ENCODE measurements at regions not wholly inside any gene's neighbourhood (a gene's known extent, or its start where the extent isn't known, plus 50 kb on each side); places are given as distances from the start of the nearest gene placed in this dataset.

GRCh38 chr5:3356016-3356415 is 239.6 kb upstream of the IRX1 start (continued):
- TF ChIP-seq RELB (IDR thresholded peaks at IDR 0.05; ENCODE audit: low read depth): no peak
- TF ChIP-seq ZNF384 (IDR thresholded peaks at IDR 0.05; ENCODE audit: borderline replicate concordance, low read depth, low read length): no peak
- no peak for TF ChIP-seq MYC (IDR thresholded peaks at IDR 0.05; ENCODE audit: insufficient read depth, insufficient read length, insufficient replicate concordance, low read length, severe bottlenecking)
- no peak for TF ChIP-seq SRF (IDR thresholded peaks at IDR 0.05; ENCODE audit: low read depth in 2 of 2, low read length in 2 of 2)
- no peak for TF ChIP-seq ZBTB33 (IDR thresholded peaks at IDR 0.05)
- no peak for TF ChIP-seq TCF7 (IDR thresholded peaks at IDR 0.05; ENCODE audit: borderline replicate concordance)
- no peak for TF ChIP-seq PRDM15 (CRISPR knock-in tag; IDR thresholded peaks at IDR 0.05)
- no peak for TF ChIP-seq IKZF2 (IDR thresholded peaks at IDR 0.05)
- TF ChIP-seq ASH2L (IDR thresholded peaks at IDR 0.05; ENCODE audit: borderline replicate concordance, low read depth): no peak
